ENCODE measurements at regions not wholly inside any gene's neighbourhood (a gene's known extent, or its start where the extent isn't known, plus 50 kb on each side); places are given as distances from the start of the nearest gene placed in this dataset.
"Not testable (repeated sequence)": the region's sequence is repeated elsewhere in the genome, so short reads cannot be mapped to it uniquely, and the experiment has no call there.

GRCh38 chr17:77533697-77534096 lies 392.9 kb downstream of the SEC14L1 start:
- not testable (repeated sequence) for DNase-seq

GRCh38 chr17:77534137-77534536 lies 393.4 kb downstream of the SEC14L1 start:
- no peak for DNase-seq

- no peak for DNase-seq
Measured at GRCh38 chr17:77535435-77535834, 394.7 kb downstream of the SEC14L1 start.

- no peak for DNase-seq
Measured at GRCh38 chr17:77535892-77536291, 395.1 kb downstream of the SEC14L1 start.

GRCh38 chr17:77537566-77537965 lies 396.8 kb downstream of the SEC14L1 start:
- no peak for DNase-seq

GRCh38 chr17:77540531-77540930 lies 399.8 kb downstream of the SEC14L1 start:
- no peak for DNase-seq

GRCh38 chr17:77540975-77541374 lies 400.2 kb downstream of the SEC14L1 start:
- DNase-seq = no peak

GRCh38 chr17:77542011-77542410 lies 401.2 kb downstream of the SEC14L1 start:
- DNase-seq = no peak

- peak; percentile 88 for DNase-seq
Measured at GRCh38 chr17:77542551-77543490, 402.1 kb downstream of the SEC14L1 start.

GRCh38 chr17:77543801-77544200 lies 403.0 kb downstream of the SEC14L1 start:
- DNase-seq = no peak

- no peak for DNase-seq
Measured at GRCh38 chr17:77544347-77545110, 403.8 kb downstream of the SEC14L1 start.

- DNase-seq = peak; percentile 40
Measured at GRCh38 chr17:77546772-77547241, 406.0 kb downstream of the SEC14L1 start.

GRCh38 chr17:77548967-77549366 lies 408.2 kb downstream of the SEC14L1 start:
- DNase-seq = no peak

- no peak for DNase-seq
Measured at GRCh38 chr17:77549726-77550366, 408.7 kb upstream of the TNRC6C start.

GRCh38 chr17:77553459-77554066 lies 404.9 kb upstream of the TNRC6C start:
- no peak for DNase-seq

GRCh38 chr17:77555121-77555591 lies 403.3 kb upstream of the TNRC6C start:
- DNase-seq = peak; percentile 44

GRCh38 chr17:77555741-77556291 lies 402.7 kb upstream of the TNRC6C start:
- DNase-seq = peak; percentile 84

GRCh38 chr17:77556383-77557061 lies 402.0 kb upstream of the TNRC6C start:
- no peak for DNase-seq

- no peak for DNase-seq
Measured at GRCh38 chr17:77558846-77559626, 399.5 kb upstream of the TNRC6C start.

- no peak for DNase-seq
Measured at GRCh38 chr17:77560381-77560780, 398.1 kb upstream of the TNRC6C start.

- DNase-seq = peak; percentile 78
Measured at GRCh38 chr17:77560841-77561240, 397.7 kb upstream of the TNRC6C start.

All from NCI-H2171 treated with DMSO at 0.1 percent for 48 hours (cell line).